HG03457 (cell line): ENCODE measurements at regions not wholly inside any gene's neighbourhood (a gene's known extent, or its start where the extent isn't known, plus 50 kb on each side); places are given as distances from the start of the nearest gene placed in this dataset.

Experiments
- ATAC-seq: cut with Tn5 transposase; IDR thresholded peaks from one replicate; pipeline ENCODE4 v1.9.1; 2021; ENCODE audit warnings: moderate number of reproducible peaks; ENCODE audit not compliant: unreplicated experiment

GRCh38 chr16:88283596-88283995 is 99.2 kb upstream of the ZNF469 start:
- ATAC-seq, result no peak

DNA sequence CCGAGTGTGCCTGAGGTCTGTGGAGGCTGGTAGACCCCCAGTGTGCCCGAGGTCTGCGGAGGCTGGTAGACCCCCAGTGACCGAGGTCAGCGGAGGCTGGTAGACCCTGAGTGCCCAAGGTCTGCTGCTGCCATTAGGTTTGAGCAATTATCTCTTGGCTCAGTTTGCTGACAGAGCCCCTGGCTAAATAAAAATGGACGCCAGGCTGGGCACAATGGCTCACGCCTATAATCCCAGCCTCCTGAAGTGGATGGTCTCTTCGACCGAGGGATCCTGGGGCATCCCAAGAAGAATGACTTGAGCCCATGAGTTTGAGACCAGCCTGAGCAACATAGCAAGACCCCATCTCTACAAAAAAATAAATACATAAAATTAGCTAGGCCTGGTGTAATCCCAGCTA is 98.7 kb upstream of the ZNF469 start:
- no peak for ATAC-seq

DNA sequence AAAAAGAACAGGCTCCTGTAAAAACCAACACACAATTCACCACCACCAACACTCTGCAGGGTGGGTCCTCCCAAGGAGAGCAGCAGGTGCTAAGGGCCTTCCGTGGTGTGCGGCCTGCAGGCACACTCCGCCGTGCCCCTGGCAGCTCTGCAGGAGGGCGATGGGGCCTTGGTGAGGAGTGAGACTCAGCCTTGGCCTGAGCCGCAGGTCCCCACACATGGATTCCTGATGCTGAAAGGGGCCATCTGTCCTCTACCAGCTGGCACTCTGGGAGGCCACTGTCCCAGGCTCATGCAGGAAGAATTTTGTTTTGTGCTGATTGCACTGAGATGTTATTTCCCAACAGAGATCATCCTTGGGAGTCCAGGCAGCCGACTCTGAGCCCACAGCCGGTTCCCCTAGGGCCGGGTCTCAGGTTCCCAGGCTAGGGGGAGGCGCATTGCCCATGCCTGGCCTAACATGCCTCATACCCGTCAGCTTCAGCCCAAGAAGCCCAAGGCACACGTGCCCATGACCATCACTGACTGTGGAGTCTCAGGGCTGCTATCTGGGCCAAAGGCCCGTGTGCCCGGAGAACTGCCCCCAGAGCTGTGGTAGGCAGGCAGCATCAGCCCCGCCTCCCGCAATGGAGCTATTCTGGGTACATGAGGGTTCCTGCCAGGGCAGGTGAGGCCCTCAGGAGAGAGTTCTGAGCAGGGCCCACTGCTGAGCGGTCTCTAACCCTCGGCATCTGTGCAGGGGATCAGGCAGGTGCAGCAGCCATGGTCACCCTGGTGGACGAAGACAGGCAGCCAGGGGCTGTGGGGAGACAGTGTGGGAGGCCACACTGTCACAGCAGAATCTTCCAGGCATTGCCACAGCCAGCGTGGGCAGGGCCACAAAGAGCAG is 97.9 kb upstream of the ZNF469 start:
- no peak for ATAC-seq

DNA sequence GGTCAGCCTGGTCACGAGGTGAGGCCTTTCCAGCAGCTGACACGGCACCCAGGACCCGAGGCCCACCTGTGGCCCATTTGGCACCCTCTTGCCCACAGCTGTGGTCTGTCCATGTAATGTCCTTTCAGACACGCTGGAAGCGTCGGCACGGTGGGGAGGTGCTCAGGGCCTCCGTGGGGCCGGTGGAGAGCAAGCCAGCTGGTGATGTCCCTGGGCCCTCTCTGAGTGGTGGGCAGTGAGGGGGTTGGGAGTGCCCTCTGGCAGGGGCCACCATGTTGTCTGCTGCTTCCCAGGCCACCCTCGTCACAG is 97.3 kb upstream of the ZNF469 start:
- ATAC-seq, result no peak

GRCh38 chr16:88286301-88286923 is 96.3 kb upstream of the ZNF469 start:
- no peak for ATAC-seq

GRCh38 chr16:88287219-88287618 is 95.5 kb upstream of the ZNF469 start:
- no peak for ATAC-seq

GRCh38 chr16:88288303-88288702 is 94.5 kb upstream of the ZNF469 start:
- ATAC-seq, result no peak

GRCh38 chr16:88289001-88289400 is 93.8 kb upstream of the ZNF469 start:
- ATAC-seq, result no peak

- ATAC-seq, result no peak
These were observed 93.2 kb upstream of the ZNF469 start for GRCh38 chr16:88289561-88289960.

DNA sequence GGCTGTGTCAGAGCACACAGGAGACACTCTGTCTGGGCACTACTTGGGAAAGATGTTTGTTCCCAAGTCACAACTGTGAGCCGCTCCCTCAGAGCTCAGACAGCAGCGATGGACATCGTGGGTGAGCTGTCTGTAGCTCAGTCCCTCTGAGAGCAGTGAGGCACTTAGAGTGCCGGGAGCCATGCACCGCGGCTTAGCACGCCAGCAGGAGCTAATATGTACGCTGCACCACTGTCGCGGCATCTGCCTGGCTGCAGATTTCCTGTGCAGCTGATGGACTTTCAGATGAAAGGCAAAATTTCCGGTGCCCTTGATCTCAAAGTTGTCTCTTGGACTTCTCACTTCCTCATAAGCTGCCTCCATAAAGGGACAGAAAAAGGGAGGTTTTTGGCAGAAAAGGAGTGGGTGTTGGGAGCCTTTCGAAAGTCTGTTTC is 92.8 kb upstream of the ZNF469 start:
- ATAC-seq, result no peak

DNA sequence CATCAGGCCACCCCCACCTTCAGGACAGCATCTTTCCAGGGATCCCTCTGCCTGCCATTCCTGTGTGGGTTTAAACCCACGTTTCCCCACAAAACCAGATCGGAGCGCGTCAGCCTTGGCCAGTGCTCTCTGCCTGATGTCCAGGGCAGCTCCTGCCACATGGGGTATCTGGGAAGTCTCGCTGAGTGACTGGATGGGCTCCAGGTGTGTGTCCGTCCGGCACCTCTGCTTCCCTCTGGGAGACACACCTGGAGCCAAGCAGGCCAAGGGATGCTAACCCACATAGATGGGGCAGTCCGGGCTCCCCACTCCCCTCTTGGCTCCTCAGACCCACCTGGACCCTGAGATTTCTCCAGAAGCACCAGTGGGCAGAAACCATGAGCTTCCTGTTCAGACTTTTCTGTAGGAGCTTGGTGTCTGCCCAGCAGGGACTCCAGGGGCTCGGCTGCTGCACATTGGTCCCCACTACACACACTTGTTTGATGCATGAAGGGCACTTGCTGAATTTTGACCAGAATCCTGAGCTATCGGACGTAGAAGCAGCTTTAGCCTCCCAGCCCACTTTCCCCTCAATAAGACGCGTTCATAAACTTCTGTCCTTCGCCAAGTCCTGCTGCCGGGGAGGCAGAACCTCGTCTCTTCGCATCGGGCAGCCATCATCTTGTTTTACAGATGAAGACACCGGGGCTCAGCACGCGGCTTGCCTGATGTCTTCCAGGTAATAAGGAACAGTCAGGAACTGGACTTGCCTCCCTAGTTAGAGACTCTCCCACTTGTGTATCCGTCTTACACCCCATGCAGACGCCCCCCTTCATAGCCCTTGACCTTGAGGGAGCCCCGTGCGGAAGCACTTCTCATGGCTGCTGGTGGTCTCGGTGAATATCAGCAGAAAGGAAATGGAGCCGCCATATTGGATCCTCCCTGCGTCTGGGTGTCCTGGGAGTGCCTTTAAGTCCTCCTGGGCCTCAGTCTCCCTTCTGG is 91.6 kb upstream of the ZNF469 start:
- no peak for ATAC-seq

DNA sequence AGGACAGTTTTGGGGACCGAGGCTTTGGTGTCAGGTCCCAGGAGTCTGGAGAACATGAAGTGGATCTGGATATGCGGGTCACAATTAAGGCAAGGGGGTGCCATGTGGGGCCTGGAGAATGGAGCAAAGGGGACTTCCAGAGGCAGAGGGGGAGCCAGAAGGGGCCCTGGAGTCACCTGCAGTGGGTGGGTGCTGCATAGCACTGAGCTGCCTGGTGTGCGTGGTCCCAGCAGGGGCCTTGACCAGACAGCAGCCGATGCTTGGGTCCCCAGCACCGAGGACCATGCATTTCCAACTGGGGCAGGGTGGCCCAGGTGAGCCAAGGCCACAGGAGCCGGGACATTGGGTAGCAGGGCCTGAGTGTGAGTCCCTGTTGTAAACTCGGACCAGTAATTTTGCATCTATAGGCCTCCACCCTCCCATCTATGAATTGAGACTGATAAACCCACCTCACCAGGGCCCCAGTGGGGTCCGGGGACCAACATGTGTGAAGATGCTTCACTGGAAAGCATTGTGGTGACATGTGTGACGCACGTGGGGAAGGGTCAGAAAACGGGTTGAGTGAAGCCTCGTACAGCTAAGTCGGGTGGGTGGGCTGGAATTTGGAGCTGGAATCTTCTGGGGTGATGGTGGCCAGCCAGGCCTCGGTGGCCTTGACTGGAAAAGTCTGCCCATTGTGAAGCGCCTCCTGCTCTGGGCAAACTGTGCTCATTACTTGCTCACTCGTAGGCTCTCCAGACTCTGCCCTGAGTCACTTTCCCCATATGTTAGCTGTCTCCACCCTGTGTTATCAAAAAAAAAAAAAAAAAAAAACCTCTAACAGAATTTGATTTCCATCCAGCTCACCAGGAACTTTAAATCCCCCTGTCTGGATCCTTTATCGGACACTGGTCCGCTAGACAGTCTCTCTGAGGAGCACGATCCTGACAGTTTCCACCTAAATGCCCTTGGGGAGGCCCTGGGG is 90.5 kb upstream of the ZNF469 start:
- no peak for ATAC-seq

DNA sequence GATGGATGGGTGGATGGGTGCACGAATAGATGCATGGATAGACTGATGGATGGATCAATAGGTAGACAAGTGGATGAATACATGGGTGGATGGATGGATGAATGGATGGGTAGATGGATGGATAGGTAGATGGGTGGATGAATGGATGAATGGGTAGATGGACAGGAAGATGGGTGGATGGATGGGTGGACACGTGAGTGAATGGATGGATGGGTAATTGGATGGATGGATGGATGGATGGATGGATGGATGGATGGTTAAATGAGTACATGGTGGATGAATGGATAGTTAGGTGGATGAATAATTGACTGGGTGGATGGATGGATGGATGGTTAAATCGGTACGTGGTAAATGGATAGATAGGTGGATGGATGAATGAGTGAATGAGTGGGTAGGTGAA is 89.7 kb upstream of the ZNF469 start:
- no peak for ATAC-seq

DNA sequence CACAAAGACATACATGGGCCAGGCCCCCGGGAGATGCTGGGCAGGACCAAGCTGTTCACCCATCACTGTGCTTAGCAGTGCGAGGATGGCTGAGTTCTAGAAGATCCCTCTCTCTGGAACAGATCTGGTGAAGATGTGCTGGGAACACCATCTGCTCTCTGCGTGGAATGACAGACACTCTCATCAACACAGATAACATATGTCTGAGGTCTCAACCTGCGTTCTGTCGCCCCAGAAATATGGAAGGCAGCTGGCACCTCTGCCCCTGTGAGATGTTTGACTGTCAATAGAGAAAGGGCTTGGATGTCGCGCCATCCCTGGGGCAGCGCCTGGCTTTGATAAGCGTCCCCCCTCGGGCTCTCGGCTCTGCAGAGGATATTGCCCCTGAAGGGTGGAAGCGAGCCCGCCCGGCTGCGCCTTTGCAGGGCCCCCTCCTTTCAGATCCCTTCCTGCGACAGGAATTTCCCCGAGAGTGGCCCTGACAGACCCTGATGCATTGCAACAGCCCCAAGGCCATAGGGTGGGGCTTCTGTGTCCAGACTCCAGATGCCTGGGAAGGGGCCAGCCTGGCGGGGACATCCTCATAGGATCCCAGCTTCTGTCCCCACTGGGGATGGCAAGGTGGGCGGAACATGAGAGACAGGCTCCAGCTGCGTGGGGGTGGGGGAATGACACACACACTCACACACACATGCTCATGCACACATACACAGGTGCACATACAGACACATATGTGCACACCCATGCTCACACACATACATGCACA is 86.9 kb upstream of the ZNF469 start:
- ATAC-seq, result no peak

DNA sequence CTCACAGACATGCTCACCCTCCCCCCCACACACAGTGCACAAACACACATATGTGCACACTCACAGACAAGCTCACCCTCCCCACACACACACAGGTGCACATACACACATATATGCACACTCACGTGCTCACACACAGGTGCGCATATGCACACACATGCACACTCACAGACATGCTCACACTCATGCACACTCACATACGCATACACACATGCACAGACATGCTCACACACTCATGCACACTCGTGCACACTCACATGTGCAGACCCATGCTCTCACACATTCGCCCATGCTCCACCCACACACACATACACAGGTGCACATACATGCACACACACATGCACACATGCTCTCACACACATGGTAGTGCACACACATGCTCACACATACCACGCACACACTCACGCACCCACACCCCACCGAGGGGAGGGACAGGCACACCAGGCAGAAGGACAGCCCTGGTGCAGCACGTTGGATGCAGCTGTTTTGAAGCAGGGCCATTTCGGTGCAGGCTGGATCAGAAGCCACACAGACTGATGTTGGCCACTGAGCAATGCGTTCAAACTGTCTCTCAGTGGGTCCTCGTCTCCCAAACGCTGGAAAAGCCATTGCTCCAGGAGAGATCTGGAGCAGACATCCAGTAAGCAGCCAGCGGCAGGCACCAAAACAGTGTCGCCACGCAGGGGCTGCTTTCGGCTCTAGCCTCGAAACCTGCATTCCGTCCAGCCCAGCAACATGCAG is 86.2 kb upstream of the ZNF469 start:
- no peak for ATAC-seq

- no peak for ATAC-seq
These were observed 85.5 kb upstream of the ZNF469 start for GRCh38 chr16:88297178-88297720.

GRCh38 chr16:88298181-88298832 is 84.5 kb upstream of the ZNF469 start:
- ATAC-seq, result no peak
